NB4 (cell line): ENCODE measurements at regions not wholly inside any gene's neighbourhood (a gene's known extent, or its start where the extent isn't known, plus 50 kb on each side); places are given as distances from the start of the nearest gene placed in this dataset.

Experiments
- DNase-seq: peaks from one replicate; pipeline ENCODE4 v3.0.0; 2010; ENCODE audit warnings: low read depth
- H3K4me3 ChIP-seq: one replicate; pipeline ENCODE4 v1.5.1; 2011; ENCODE audit warnings: mild to moderate bottlenecking, low read depth, low read length, moderate library complexity
- CTCF ChIP-seq: IDR thresholded peaks from one replicate; pipeline ENCODE4 v1.5.1; 2012; ENCODE audit warnings: low read depth, low read length
- MAX ChIP-seq: IDR thresholded peaks from 2 replicates; pipeline ENCODE4 v1.6.1; 2011; ENCODE audit warnings: low read depth, low read length
- MYC ChIP-seq: IDR thresholded peaks from 2 replicates; pipeline ENCODE4 v1.6.1; 2011; ENCODE audit warnings: low read depth, low read length
- POLR2A ChIP-seq: IDR thresholded peaks from 2 replicates; pipeline ENCODE4 v1.6.1; 2011; ENCODE audit warnings: mild to moderate bottlenecking; ENCODE audit not compliant: insufficient read length; ENCODE audit errors: extremely low read depth

- H3K4me3 ChIP-seq = no peak overlapping the region
- no peak for DNase-seq
Observed at GRCh38 chr20:7622399-7622961, 317.8 kb downstream of the HAO1 start.

GRCh38 chr20:7624886-7625285 lies 315.4 kb downstream of the HAO1 start:
- no peak overlapping the region for H3K4me3 ChIP-seq
- TF ChIP-seq POLR2A (no peak), MAX (no peak), MYC (no peak), CTCF (no peak)
- DNase-seq = no peak

More at GRCh38 chr20:7622399-7622961, 317.8 kb downstream of the HAO1 start:
- no peak for TF ChIP-seq CTCF
- TF ChIP-seq MAX = no peak
- TF ChIP-seq MYC = no peak
- no peak for TF ChIP-seq POLR2A

- no peak for DNase-seq
- H3K4me3 ChIP-seq = no peak overlapping the region
- TF ChIP-seq MYC = no peak
- TF ChIP-seq CTCF = no peak
- no peak for TF ChIP-seq MAX
- TF ChIP-seq POLR2A = no peak
Observed at GRCh38 chr20:7627734-7628663, 312.3 kb downstream of the HAO1 start.

GRCh38 chr20:7629880-7630279 lies 310.4 kb downstream of the HAO1 start:
- DNase-seq = no peak
- H3K4me3 ChIP-seq = no peak overlapping the region
- TF ChIP-seq MAX (no peak), MYC (no peak), POLR2A (no peak), CTCF (no peak)

- DNase-seq = no peak
- H3K4me3 ChIP-seq = no peak overlapping the region
- TF ChIP-seq MAX = no peak
- no peak for TF ChIP-seq CTCF
Observed at GRCh38 chr20:7637184-7637583, 303.1 kb downstream of the HAO1 start.
